Natural killer cell (primary cell): ENCODE measurements at regions not wholly inside any gene's neighbourhood (a gene's known extent, or its start where the extent isn't known, plus 50 kb on each side); places are given as distances from the start of the nearest gene placed in this dataset.

ENCODE experiments used
- ATAC-seq, 3 donors: fragments of 150-1000 bp in 2 of 3; fragments of 200-7000 bp in 1 of 3; cut with Tn5 transposase; 1 replicate in 1 of 3; 2 replicates in 2 of 3; pipeline ENCODE4 v1.10.0; 2021; ENCODE audit warnings: mild to moderate bottlenecking in 2 of 3, moderate library complexity in 2 of 3
- DNase-seq, 2 donors: peaks; one replicate each; pipeline versions ENCODE4 v3.0.0 to v3.0.0-alpha.2; 2013 to 2021; ENCODE audit warnings: mixed read lengths in 1 of 2
- H3K27ac ChIP-seq: one replicate; pipeline ENCODE4 v1.5.1; 2013; ENCODE audit warnings: mild to moderate bottlenecking, low read length
- H3K27me3 ChIP-seq: one replicate; pipeline ENCODE4 v1.6.1; 2013; ENCODE audit warnings: low read length; ENCODE audit not compliant: control insufficient read depth, insufficient read depth
- H3K36me3 ChIP-seq: one replicate; pipeline ENCODE4 v1.6.1; 2013; ENCODE audit warnings: low read length; ENCODE audit not compliant: control insufficient read depth, insufficient read depth
- H3K4me1 ChIP-seq: one replicate; pipeline ENCODE4 v1.6.1; 2013; ENCODE audit warnings: low read length; ENCODE audit not compliant: control insufficient read depth, insufficient read depth
- H3K4me3 ChIP-seq: one replicate; pipeline ENCODE4 v1.5.1; 2013; ENCODE audit warnings: low read length
- H3K9me3 ChIP-seq: one replicate; pipeline ENCODE4 v1.6.1; 2013; ENCODE audit warnings: low read length; ENCODE audit not compliant: control insufficient read depth, insufficient read depth
- H3K27ac Mint-ChIP-seq, 2 donors: one replicate each; pipeline ENCODE4 v1.8.0; 2022; ENCODE audit warnings: mild to moderate bottlenecking in 2 of 2, mixed read lengths in 2 of 2, moderate library complexity in 1 of 2
- H3K27me3 Mint-ChIP-seq, 2 donors: one replicate each; pipeline ENCODE4 v1.8.0; 2022; ENCODE audit warnings: low read depth in 2 of 2, mixed read lengths in 2 of 2
- H3K36me3 Mint-ChIP-seq: one replicate; pipeline ENCODE4 v1.8.0; 2022; ENCODE audit warnings: mixed read lengths
- H3K4me1 Mint-ChIP-seq, 2 donors: one replicate each; pipeline ENCODE4 v1.8.0; 2022; ENCODE audit warnings: mixed read lengths in 2 of 2
- H3K4me3 Mint-ChIP-seq: one replicate; pipeline ENCODE4 v1.8.0; 2022; ENCODE audit warnings: mild to moderate bottlenecking, moderate library complexity, mixed read lengths
- H3K9me3 Mint-ChIP-seq, 2 donors: one replicate each; pipeline ENCODE4 v1.8.0; 2022; ENCODE audit warnings: mixed read lengths in 2 of 2
- CTCF ChIP-seq: fragments of 200-600 bp; IDR thresholded peaks from one replicate; pipeline ENCODE4 v1.8.0; 2022; ENCODE audit warnings: antibody characterized with exemption
- WGBS: methylation state at CpG from one replicate; pipeline ENCODE4 v1.1.7; 2013; ENCODE audit warnings: missing lambda C conversion rate; ENCODE audit not compliant: insufficient coverage; 5-methylcytosine and 5-hydroxymethylcytosine counted together
- intact Hi-C: fragments of 100-400 bp; cut with micrococcal nuclease; formaldehyde crosslinking; loops from one replicate; pipeline ENCODE4 v1.14.2; 2022

GRCh38 chr1:59052166-59052590 lies 244.7 kb upstream of the FGGY start:
- no peaks in the 10 kb centered on the region for H3K27me3 ChIP-seq
- no peak overlapping the region for H3K27ac ChIP-seq
- intact Hi-C loops, result no loop called here
- H3K4me3 Mint-ChIP-seq, result no peak overlapping the region
- no peak for ATAC-seq
- no peaks in the 10 kb centered on the region for H3K36me3 Mint-ChIP-seq
- WGBS, result 94% methylated on average over 5 of the region's 5 CpGs
- H3K9me3 Mint-ChIP-seq, result no peaks in the 10 kb centered on the region
- peaks cover 0 to 14% of the 10 kb centered on the region in 2 donors for H3K27me3 Mint-ChIP-seq
- no peak for DNase-seq
- no peak overlapping the region for H3K4me3 ChIP-seq
- H3K4me1 ChIP-seq, result peaks cover 7% of the 10 kb centered on the region
- H3K27ac Mint-ChIP-seq, result no peak overlapping the region
- no peaks in the 10 kb centered on the region for H3K9me3 ChIP-seq
- TF ChIP-seq CTCF, result no peak
- no peaks in the 10 kb centered on the region for H3K36me3 ChIP-seq
- peaks cover 0 to 6% of the 10 kb centered on the region in 2 donors for H3K4me1 Mint-ChIP-seq

- DNase-seq (no peak), ATAC-seq (no peak)
- Mint-ChIP-seq H3K9me3 (no peaks in the 10 kb centered on the region), H3K36me3 (no peaks in the 10 kb centered on the region), H3K4me3 (no peak overlapping the region), H3K27ac (no peak overlapping the region), H3K4me1 (no peaks in the 10 kb centered on the region), H3K27me3 (peaks cover 0 to 13% of the 10 kb centered on the region in 2 donors)
- H3K9me3 ChIP-seq, result no peaks in the 10 kb centered on the region
- intact Hi-C loops, result no loop called here
- no peaks in the 10 kb centered on the region for H3K27me3 ChIP-seq
- 100% methylated on average over 1 of the region's 1 CpG for WGBS
- H3K27ac ChIP-seq, result no peak overlapping the region
- no peak for TF ChIP-seq CTCF
- H3K36me3 ChIP-seq, result no peaks in the 10 kb centered on the region
- H3K4me3 ChIP-seq, result no peak overlapping the region
- no peaks in the 10 kb centered on the region for H3K4me1 ChIP-seq
Measured at GRCh38 chr1:59054172-59054571, 242.7 kb upstream of the FGGY start.

GRCh38 chr1:59055908-59056719 lies 240.8 kb upstream of the FGGY start:
- TF ChIP-seq CTCF, result no peak
- no peak for ATAC-seq
- H3K36me3 Mint-ChIP-seq, result no peaks in the 10 kb centered on the region
- peaks cover 0 to 11% of the 10 kb centered on the region in 2 donors for H3K27me3 Mint-ChIP-seq
- Histone ChIP-seq H3K27me3 (no peaks in the 10 kb centered on the region), H3K36me3 (no peaks in the 10 kb centered on the region), H3K4me1 (no peaks in the 10 kb centered on the region), H3K4me3 (no peak overlapping the region), H3K27ac (no peak overlapping the region), H3K9me3 (no peaks in the 10 kb centered on the region)
- DNase-seq, result no peak
- H3K4me3 Mint-ChIP-seq, result no peak overlapping the region
- H3K4me1 Mint-ChIP-seq, result peaks cover 3 to 4% of the 10 kb centered on the region in 2 donors
- intact Hi-C loops, result no loop called here
- WGBS, result 97% methylated on average over 7 of the region's 7 CpGs
- H3K27ac Mint-ChIP-seq, result no peak overlapping the region
- no peaks in the 10 kb centered on the region for H3K9me3 Mint-ChIP-seq
